Endodermal cell (in vitro differentiated cells): ENCODE measurements at regions not wholly inside any gene's neighbourhood (a gene's known extent, or its start where the extent isn't known, plus 50 kb on each side); places are given as distances from the start of the nearest gene placed in this dataset.

Experiments used
- DNase-seq: peaks from one replicate; pipeline ENCODE4 v3.0.0-alpha.2; 2017
- H3K27ac ChIP-seq: 2 replicates; pipeline ENCODE4 v1.5.1; 2013; ENCODE audit warnings: mild to moderate bottlenecking, low read depth, low read length, moderate library complexity
- H3K27me3 ChIP-seq: 2 replicates; pipeline ENCODE4 v1.6.1; 2013; ENCODE audit warnings: mild to moderate bottlenecking, low read length, moderate library complexity; ENCODE audit not compliant: insufficient read depth, control insufficient read depth, poor library complexity, severe bottlenecking
- H3K36me3 ChIP-seq: 2 replicates; pipeline ENCODE4 v1.7.0; 2013; ENCODE audit warnings: mild to moderate bottlenecking, low read length, moderate library complexity; ENCODE audit not compliant: control insufficient read depth, insufficient read depth
- H3K4me1 ChIP-seq: one replicate; pipeline ENCODE4 v1.7.0; 2013; ENCODE audit warnings: low read length; ENCODE audit not compliant: control insufficient read depth, insufficient read depth
- H3K4me3 ChIP-seq: 2 replicates; pipeline ENCODE4 v1.5.1; 2013; ENCODE audit warnings: mild to moderate bottlenecking, low read length, moderate library complexity
- H3K9ac ChIP-seq: 2 replicates; pipeline ENCODE4 v1.6.1; 2013; ENCODE audit warnings: mild to moderate bottlenecking, low read length, moderate library complexity; ENCODE audit not compliant: poor library complexity, severe bottlenecking; ENCODE audit errors: extremely low read depth
- H3K9me3 ChIP-seq: 2 replicates; pipeline ENCODE4 v1.6.1; 2013; ENCODE audit warnings: mild to moderate bottlenecking, low read length, moderate library complexity; ENCODE audit not compliant: control insufficient read depth
- H3K27ac Mint-ChIP-seq: 2 replicates; pipeline ENCODE4 v1.8.0; 2020; ENCODE audit warnings: mixed read lengths
- H3K27me3 Mint-ChIP-seq: 2 replicates; pipeline ENCODE4 v1.8.0; 2021; ENCODE audit warnings: mild to moderate bottlenecking, mixed read lengths; ENCODE audit not compliant: insufficient read depth
- H3K36me3 Mint-ChIP-seq: 2 replicates; pipeline ENCODE4 v1.8.0; 2020; ENCODE audit warnings: low read depth, mixed read lengths
- H3K4me1 Mint-ChIP-seq: 2 replicates; pipeline ENCODE4 v1.8.0; 2020; ENCODE audit warnings: mixed read lengths
- H3K4me3 Mint-ChIP-seq: 2 replicates; pipeline ENCODE4 v1.8.0; 2020; ENCODE audit warnings: mild to moderate bottlenecking, moderate library complexity, mixed read lengths
- H3K9me3 Mint-ChIP-seq: 2 replicates; pipeline ENCODE4 v1.8.0; 2020; ENCODE audit warnings: mild to moderate bottlenecking, mixed read lengths
- CTCF ChIP-seq: fragments of 200-600 bp; sonication (generic); conservative IDR thresholded peaks from 2 replicates; pipeline ENCODE4 v1.5.0; 2021; ENCODE audit warnings: antibody characterized with exemption, mild to moderate bottlenecking
- WGBS, 2 experiments: methylation state at CpG; one replicate each; pipeline versions ENCODE4 v1.1.5 to v1.1.7; 2013; ENCODE audit warnings: missing lambda C conversion rate in 2 of 2, mixed read lengths in 1 of 2; ENCODE audit not compliant: insufficient coverage in 1 of 2, insufficient read length in 1 of 2; 5-methylcytosine and 5-hydroxymethylcytosine counted together

- Histone ChIP-seq H3K9me3 (no peaks in the 10 kb centered on the region), H3K9ac (no peak overlapping the region), H3K27ac (no peak overlapping the region), H3K4me3 (no peak overlapping the region), H3K4me1 (no peaks in the 10 kb centered on the region), H3K27me3 (peaks cover 24% of the 10 kb centered on the region), H3K36me3 (no peaks in the 10 kb centered on the region)
- peaks cover 15% of the 10 kb centered on the region for H3K27me3 Mint-ChIP-seq
- H3K27ac Mint-ChIP-seq = no peak overlapping the region
- no peak overlapping the region for H3K4me3 Mint-ChIP-seq
- H3K4me1 Mint-ChIP-seq = no peaks in the 10 kb centered on the region
- DNase-seq = peak; percentile 54
- TF ChIP-seq CTCF = peak; percentile 59
- H3K9me3 Mint-ChIP-seq = no peaks in the 10 kb centered on the region
- no peaks in the 10 kb centered on the region for H3K36me3 Mint-ChIP-seq
- 90 to 94% methylated on average over 2 to 3 of the region's 3 CpGs for WGBS, 2 experiments
These were observed 87.0 kb upstream of the GLIS3 start for GRCh38 chr9:4386819-4387218.

GRCh38 chr9:4384750-4385149 is 84.9 kb upstream of the GLIS3 start:
- no peak for TF ChIP-seq CTCF
- DNase-seq = no peak
- Mint-ChIP-seq H3K4me1 (no peaks in the 10 kb centered on the region), H3K27me3 (peaks cover 4% of the 10 kb centered on the region), H3K27ac (no peak overlapping the region), H3K36me3 (no peaks in the 10 kb centered on the region), H3K9me3 (no peaks in the 10 kb centered on the region), H3K4me3 (no peak overlapping the region)
- H3K36me3 ChIP-seq = no peaks in the 10 kb centered on the region
- H3K27me3 ChIP-seq = peaks cover 8% of the 10 kb centered on the region
- no peaks in the 10 kb centered on the region for H3K9me3 ChIP-seq
- no peak overlapping the region for H3K4me3 ChIP-seq
- 95% methylated on average over 5 of the region's 5 CpGs for WGBS, 2 experiments
- no peaks in the 10 kb centered on the region for H3K4me1 ChIP-seq
- H3K9ac ChIP-seq = no peak overlapping the region
- no peak overlapping the region for H3K27ac ChIP-seq

- DNase-seq = peak; percentile 52
- no peaks in the 10 kb centered on the region for H3K27me3 ChIP-seq
- no peaks in the 10 kb centered on the region for H3K4me1 ChIP-seq
- H3K27ac Mint-ChIP-seq = no peak overlapping the region
- H3K9ac ChIP-seq = no peak overlapping the region
- H3K9me3 Mint-ChIP-seq = no peaks in the 10 kb centered on the region
- no peak overlapping the region for H3K27ac ChIP-seq
- H3K9me3 ChIP-seq = no peaks in the 10 kb centered on the region
- WGBS, 2 experiments = 77 to 80% methylated on average over 3 to 4 of the region's 4 CpGs
- H3K36me3 ChIP-seq = no peaks in the 10 kb centered on the region
- no peaks in the 10 kb centered on the region for H3K36me3 Mint-ChIP-seq
- no peak overlapping the region for H3K4me3 Mint-ChIP-seq
- H3K27me3 Mint-ChIP-seq = no peaks in the 10 kb centered on the region
- no peak overlapping the region for H3K4me3 ChIP-seq
- peak; percentile 83 for TF ChIP-seq CTCF
- no peaks in the 10 kb centered on the region for H3K4me1 Mint-ChIP-seq
These were observed 83.0 kb upstream of the GLIS3 start for GRCh38 chr9:4382722-4383317.
